ENCODE measurements at regions not wholly inside any gene's neighbourhood (a gene's known extent, or its start where the extent isn't known, plus 50 kb on each side); places are given as distances from the start of the nearest gene placed in this dataset.

- TF ChIP-seq CTCF (conservative IDR thresholded peaks at IDR 0.05 in 1 of 2, IDR thresholded peaks at IDR 0.05 in 1 of 2; ENCODE audit: low read depth in 1 of 2, low read length in 2 of 2) (no peak), EZH2 (IDR thresholded peaks at IDR 0.05; ENCODE audit: low read length, missing control alignments) (no peak)
These were observed 107.7 kb upstream of the ZNF648 start for GRCh38 chr1:182169203-182169602.
